Fibroblast of skin of abdomen (primary cell): ENCODE measurements at regions not wholly inside any gene's neighbourhood (a gene's known extent, or its start where the extent isn't known, plus 50 kb on each side); places are given as distances from the start of the nearest gene placed in this dataset.

Experiments
- DNase-seq: peaks from one replicate; pipeline ENCODE4 v3.0.0-alpha.2; 2013

- no peak for DNase-seq
Measured at GRCh38 chr10:1928606-1929005, 191.3 kb upstream of the ADARB2 start.

- no peak for DNase-seq
Measured at GRCh38 chr10:1923998-1924397, 186.7 kb upstream of the ADARB2 start.

- DNase-seq: no peak
Measured at GRCh38 chr10:1923586-1923985, 186.3 kb upstream of the ADARB2 start.

GRCh38 chr10:1920941-1921340 is 183.6 kb upstream of the ADARB2 start:
- DNase-seq: no peak

- DNase-seq: no peak
Measured at GRCh38 chr10:1920127-1920526, 182.8 kb upstream of the ADARB2 start.

- DNase-seq: no peak
Measured at GRCh38 chr10:1911771-1912170, 174.4 kb upstream of the ADARB2 start.

- no peak for DNase-seq
Measured at GRCh38 chr10:1903982-1904381, 166.7 kb upstream of the ADARB2 start.

GRCh38 chr10:1896153-1896552 is 158.8 kb upstream of the ADARB2 start:
- DNase-seq: no peak

GRCh38 chr10:1895691-1896090 is 158.4 kb upstream of the ADARB2 start:
- no peak for DNase-seq

GRCh38 chr10:1894912-1895311 is 157.6 kb upstream of the ADARB2 start:
- DNase-seq: no peak

GRCh38 chr10:1893941-1894340 is 156.6 kb upstream of the ADARB2 start:
- DNase-seq: no peak

GRCh38 chr10:1886039-1886438 is 148.7 kb upstream of the ADARB2 start:
- DNase-seq: no peak

- DNase-seq: no peak
Measured at GRCh38 chr10:1882728-1883127, 145.4 kb upstream of the ADARB2 start.

GRCh38 chr10:1882180-1882579 is 144.9 kb upstream of the ADARB2 start:
- no peak for DNase-seq

- DNase-seq: no peak
Measured at GRCh38 chr10:1881636-1882035, 144.3 kb upstream of the ADARB2 start.

- no peak for DNase-seq
Measured at GRCh38 chr10:1874533-1874932, 137.2 kb upstream of the ADARB2 start.

- no peak for DNase-seq
Measured at GRCh38 chr10:1873661-1874315, 136.5 kb upstream of the ADARB2 start.

- no peak for DNase-seq
Measured at GRCh38 chr10:1872151-1872726, 134.9 kb upstream of the ADARB2 start.

GRCh38 chr10:1870491-1870890 is 133.2 kb upstream of the ADARB2 start:
- no peak for DNase-seq

GRCh38 chr10:1869861-1870260 is 132.5 kb upstream of the ADARB2 start:
- DNase-seq: no peak

- DNase-seq: no peak
Measured at GRCh38 chr10:1860351-1860750, 123.0 kb upstream of the ADARB2 start.

- DNase-seq: no peak
Measured at GRCh38 chr10:1858547-1858946, 121.2 kb upstream of the ADARB2 start.

GRCh38 chr10:1858048-1858447 is 120.7 kb upstream of the ADARB2 start:
- DNase-seq: no peak

- DNase-seq: no peak
Measured at GRCh38 chr10:1855911-1856310, 118.6 kb upstream of the ADARB2 start.

- no peak for DNase-seq
Measured at GRCh38 chr10:1854271-1854670, 116.9 kb upstream of the ADARB2 start.
